ENCODE measurements at regions not wholly inside any gene's neighbourhood (a gene's known extent, or its start where the extent isn't known, plus 50 kb on each side); places are given as distances from the start of the nearest gene placed in this dataset.

GRCh38 chr17:70390049-70390448 lies 220.7 kb downstream of the KCNJ2 start:
- CTCF ChIA-PET = no interaction called here
- POLR2A ChIA-PET (ENCODE audit: low non-redundant PET) = no interaction called here

GRCh38 chr17:70394473-70395232 lies 225.3 kb downstream of the KCNJ2 start:
- ChIA-PET POLR2A (ENCODE audit: low non-redundant PET) (no interaction called here), CTCF (interaction anchor here (0.7 kb wide), 1 partner anchor 11 kb away, joined by 3 read pairs; no protein-coding TSS in a partner anchor)

More at GRCh38 chr17:70390049-70390448, 220.7 kb downstream of the KCNJ2 start:
- no peak overlapping the region for H3K4me3 ChIP-seq (ENCODE audit: low read depth, low read length, poor library complexity, severe bottlenecking)
- TF ChIP-seq, protein P1, sequence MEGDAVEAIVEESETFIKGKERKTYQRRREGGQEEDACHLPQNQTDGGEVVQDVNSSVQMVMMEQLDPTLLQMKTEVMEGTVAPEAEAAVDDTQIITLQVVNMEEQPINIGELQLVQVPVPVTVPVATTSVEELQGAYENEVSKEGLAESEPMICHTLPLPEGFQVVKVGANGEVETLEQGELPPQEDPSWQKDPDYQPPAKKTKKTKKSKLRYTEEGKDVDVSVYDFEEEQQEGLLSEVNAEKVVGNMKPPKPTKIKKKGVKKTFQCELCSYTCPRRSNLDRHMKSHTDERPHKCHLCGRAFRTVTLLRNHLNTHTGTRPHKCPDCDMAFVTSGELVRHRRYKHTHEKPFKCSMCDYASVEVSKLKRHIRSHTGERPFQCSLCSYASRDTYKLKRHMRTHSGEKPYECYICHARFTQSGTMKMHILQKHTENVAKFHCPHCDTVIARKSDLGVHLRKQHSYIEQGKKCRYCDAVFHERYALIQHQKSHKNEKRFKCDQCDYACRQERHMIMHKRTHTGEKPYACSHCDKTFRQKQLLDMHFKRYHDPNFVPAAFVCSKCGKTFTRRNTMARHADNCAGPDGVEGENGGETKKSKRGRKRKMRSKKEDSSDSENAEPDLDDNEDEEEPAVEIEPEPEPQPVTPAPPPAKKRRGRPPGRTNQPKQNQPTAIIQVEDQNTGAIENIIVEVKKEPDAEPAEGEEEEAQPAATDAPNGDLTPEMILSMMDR (conservative IDR thresholded peaks at IDR 0.05; ENCODE audit: low read depth, low read length) = no peak
- TF ChIP-seq EZH2 (IDR thresholded peaks at IDR 0.05; ENCODE audit: borderline replicate concordance, low read depth, low read length, poor library complexity, severe bottlenecking) = no peak
- H3K27me3 ChIP-seq (replicated peaks; ENCODE audit: insufficient read depth, low read depth, low read length, poor library complexity) = no peaks in the 10 kb centered on the region
- intact Hi-C loops (cut with micrococcal nuclease; ENCODE audit: unreplicated experiment) = no loop called here
- no peaks in the 10 kb centered on the region for H3K4me1 ChIP-seq (ENCODE audit: insufficient read depth, low read length, poor library complexity, severe bottlenecking)
- DNase-seq (ENCODE audit: low spot score) = no peak
- H3K9me3 ChIP-seq (ENCODE audit: low read depth, low read length, poor library complexity, severe bottlenecking) = no peaks in the 10 kb centered on the region
- H3K36me3 ChIP-seq (ENCODE audit: insufficient read depth, low read length, poor library complexity, severe bottlenecking) = no peaks in the 10 kb centered on the region
- no TSS peak for BruUV-seq (replicated peaks)
- no peak overlapping the region for H3K27ac ChIP-seq (ENCODE audit: low read depth, low read length, poor library complexity, severe bottlenecking)

GRCh38 chr17:70405492-70406220 lies 236.3 kb downstream of the KCNJ2 start:
- Histone ChIP-seq H3K27ac (ENCODE audit: low read depth, low read length, poor library complexity, severe bottlenecking) (no peak overlapping the region), H3K27me3 (replicated peaks; ENCODE audit: insufficient read depth, low read depth, low read length, poor library complexity) (no peaks in the 10 kb centered on the region), H3K4me1 (ENCODE audit: insufficient read depth, low read length, poor library complexity, severe bottlenecking) (no peaks in the 10 kb centered on the region), H3K9me3 (ENCODE audit: low read depth, low read length, poor library complexity, severe bottlenecking) (no peaks in the 10 kb centered on the region), H3K4me3 (ENCODE audit: low read depth, low read length, poor library complexity, severe bottlenecking) (no peak overlapping the region), H3K36me3 (ENCODE audit: insufficient read depth, low read length, poor library complexity, severe bottlenecking) (no peaks in the 10 kb centered on the region)
- POLR2A ChIA-PET (ENCODE audit: low non-redundant PET) = no interaction called here
- intact Hi-C loops (cut with micrococcal nuclease; ENCODE audit: unreplicated experiment) = no loop called here
- peak; percentile 31 for DNase-seq (ENCODE audit: low spot score)
- no peak for TF ChIP-seq EZH2 (IDR thresholded peaks at IDR 0.05; ENCODE audit: borderline replicate concordance, low read depth, low read length, poor library complexity, severe bottlenecking)
- TF ChIP-seq, protein P1 (conservative IDR thresholded peaks at IDR 0.05; ENCODE audit: low read depth, low read length) = no peak
- CTCF ChIA-PET = interaction anchor here (0.6 kb wide), 1 partner anchor 11 kb away, joined by 3 read pairs; no protein-coding TSS in a partner anchor
- BruUV-seq (replicated peaks) = no TSS peak

More at GRCh38 chr17:70394473-70395232, 225.3 kb downstream of the KCNJ2 start:
- Histone ChIP-seq H3K9me3 (ENCODE audit: low read depth, low read length, poor library complexity, severe bottlenecking) (no peaks in the 10 kb centered on the region), H3K4me3 (ENCODE audit: low read depth, low read length, poor library complexity, severe bottlenecking) (no peak overlapping the region), H3K27me3 (replicated peaks; ENCODE audit: insufficient read depth, low read depth, low read length, poor library complexity) (no peaks in the 10 kb centered on the region), H3K36me3 (ENCODE audit: insufficient read depth, low read length, poor library complexity, severe bottlenecking) (no peaks in the 10 kb centered on the region), H3K4me1 (ENCODE audit: insufficient read depth, low read length, poor library complexity, severe bottlenecking) (no peaks in the 10 kb centered on the region), H3K27ac (ENCODE audit: low read depth, low read length, poor library complexity, severe bottlenecking) (no peak overlapping the region)
- no TSS peak for BruUV-seq (replicated peaks)
- TF ChIP-seq, protein P1 (conservative IDR thresholded peaks at IDR 0.05; ENCODE audit: low read depth, low read length) = no peak
- TF ChIP-seq EZH2 (IDR thresholded peaks at IDR 0.05; ENCODE audit: borderline replicate concordance, low read depth, low read length, poor library complexity, severe bottlenecking) = no peak
- peak; percentile 3 for DNase-seq (ENCODE audit: low spot score)
- intact Hi-C loops (cut with micrococcal nuclease; ENCODE audit: unreplicated experiment) = no loop called here
